Skeletal muscle tissue (tissue), 3 donors: ENCODE measurements at regions not wholly inside any gene's neighbourhood (a gene's known extent, or its start where the extent isn't known, plus 50 kb on each side); places are given as distances from the start of the nearest gene placed in this dataset.
"Not testable (repeated sequence)": the region's sequence is repeated elsewhere in the genome, so short reads cannot be mapped to it uniquely, and the experiment has no call there.

Experiments
- H3K27ac ChIP-seq: one replicate; pipeline ENCODE4 v1.7.0; 2013; ENCODE audit warnings: mild to moderate bottlenecking, low read depth, low read length, inconsistent platforms
- H3K27me3 ChIP-seq, 3 donors: one replicate each; pipeline ENCODE4 v1.7.0; 2013; ENCODE audit warnings: low read length in 3 of 3; ENCODE audit not compliant: control insufficient read depth in 3 of 3, insufficient read depth in 3 of 3
- H3K36me3 ChIP-seq, 3 donors: one replicate each; pipeline ENCODE4 v1.7.0; 2013; ENCODE audit warnings: low read length in 3 of 3; ENCODE audit not compliant: control insufficient read depth in 3 of 3, insufficient read depth in 3 of 3
- H3K4me1 ChIP-seq, 3 donors: one replicate each; pipeline ENCODE4 v1.7.0; 2013; ENCODE audit warnings: low read length in 3 of 3, mild to moderate bottlenecking in 3 of 3; ENCODE audit not compliant: control insufficient read depth in 3 of 3, insufficient read depth in 3 of 3
- H3K4me3 ChIP-seq, 3 donors: one replicate each; pipeline ENCODE4 v1.7.0; 2013; ENCODE audit warnings: low read length in 3 of 3
- H3K9ac ChIP-seq, 3 donors: one replicate each; pipeline ENCODE4 v1.7.0; 2013; ENCODE audit warnings: low read length in 3 of 3, mild to moderate bottlenecking in 3 of 3, moderate library complexity in 2 of 3, low read depth in 1 of 3
- H3K9me3 ChIP-seq, 3 donors: one replicate each; pipeline ENCODE4 v1.7.0; 2013; ENCODE audit warnings: low read length in 3 of 3; ENCODE audit not compliant: control insufficient read depth in 3 of 3
- donor health status: Osteomylitis.

- Histone ChIP-seq H3K27me3 (no peaks in the 10 kb centered on the region), H3K4me1 (no peaks in the 10 kb centered on the region), H3K9ac (no peak overlapping the region), H3K27ac (no peak overlapping the region), H3K36me3 (no peaks in the 10 kb centered on the region), H3K4me3 (no peak overlapping the region), H3K9me3 (no peaks in the 10 kb centered on the region)
Observed at GRCh38 chr3:89533275-89533674, 425.9 kb downstream of the EPHA3 start.

GRCh38 chr3:89554587-89554986 lies 447.2 kb downstream of the EPHA3 start:
- not testable (repeated sequence) for H3K4me1 ChIP-seq, H3K4me3 ChIP-seq, H3K27ac ChIP-seq, H3K36me3 ChIP-seq, H3K27me3 ChIP-seq, H3K9me3 ChIP-seq, H3K9ac ChIP-seq

- Histone ChIP-seq H3K4me3 (no peak overlapping the region), H3K36me3 (no peaks in the 10 kb centered on the region), H3K27ac (no peak overlapping the region), H3K27me3 (no peaks in the 10 kb centered on the region), H3K4me1 (no peaks in the 10 kb centered on the region), H3K9ac (no peak overlapping the region), H3K9me3 (no peaks in the 10 kb centered on the region)
Observed at GRCh38 chr3:89558711-89559110, 451.3 kb downstream of the EPHA3 start.

GRCh38 chr3:89560568-89560967 lies 453.1 kb downstream of the EPHA3 start:
- H3K4me3 ChIP-seq, result no peak overlapping the region
- H3K27me3 ChIP-seq, result no peaks in the 10 kb centered on the region
- H3K4me1 ChIP-seq, result no peaks in the 10 kb centered on the region
- H3K9me3 ChIP-seq, result no peaks in the 10 kb centered on the region
- no peak overlapping the region for H3K9ac ChIP-seq
- no peaks in the 10 kb centered on the region for H3K36me3 ChIP-seq
- no peak overlapping the region for H3K27ac ChIP-seq

- Histone ChIP-seq H3K9ac (no peak overlapping the region), H3K4me1 (no peaks in the 10 kb centered on the region), H3K36me3 (no peaks in the 10 kb centered on the region), H3K27ac (no peak overlapping the region), H3K27me3 (no peaks in the 10 kb centered on the region), H3K4me3 (no peak overlapping the region), H3K9me3 (no peaks in the 10 kb centered on the region)
Observed at GRCh38 chr3:89562373-89562772, 455.0 kb downstream of the EPHA3 start.

- peaks cover 0 to 1% (median 0%) of the 10 kb centered on the region in 3 donors for H3K9me3 ChIP-seq
- no peaks in the 10 kb centered on the region for H3K36me3 ChIP-seq
- no peaks in the 10 kb centered on the region for H3K4me1 ChIP-seq
- H3K27ac ChIP-seq, result no peak overlapping the region
- H3K4me3 ChIP-seq, result no peak overlapping the region
- no peaks in the 10 kb centered on the region for H3K27me3 ChIP-seq
- no peak overlapping the region for H3K9ac ChIP-seq
Observed at GRCh38 chr3:89565098-89565497, 457.7 kb downstream of the EPHA3 start.

GRCh38 chr3:89570465-89570864 lies 463.0 kb downstream of the EPHA3 start:
- no peaks in the 10 kb centered on the region for H3K27me3 ChIP-seq
- no peaks in the 10 kb centered on the region for H3K36me3 ChIP-seq
- H3K9me3 ChIP-seq, result peaks cover 0 to 1% (median 0%) of the 10 kb centered on the region in 3 donors
- no peak overlapping the region for H3K4me3 ChIP-seq
- peaks cover 5 to 10% (median 7%) of the 10 kb centered on the region in 3 donors for H3K4me1 ChIP-seq
- no peak overlapping the region for H3K27ac ChIP-seq
- H3K9ac ChIP-seq, result no peak overlapping the region

GRCh38 chr3:89571298-89571697 lies 463.9 kb downstream of the EPHA3 start:
- H3K36me3 ChIP-seq, result no peaks in the 10 kb centered on the region
- H3K9ac ChIP-seq, result no peak overlapping the region
- peak overlapping the region; percentile 28 to 54 (median 43) for H3K4me3 ChIP-seq
- peaks cover 5 to 10% (median 7%) of the 10 kb centered on the region in 3 donors for H3K4me1 ChIP-seq
- H3K27me3 ChIP-seq, result no peaks in the 10 kb centered on the region
- peaks cover 0 to 1% (median 0%) of the 10 kb centered on the region in 3 donors for H3K9me3 ChIP-seq
- H3K27ac ChIP-seq, result no peak overlapping the region

GRCh38 chr3:89571707-89572106 lies 464.3 kb downstream of the EPHA3 start:
- peaks cover 0 to 1% (median 0%) of the 10 kb centered on the region in 3 donors for H3K9me3 ChIP-seq
- peak overlapping the region; percentile 28 to 54 (median 41) for H3K4me3 ChIP-seq
- peaks cover 5 to 10% (median 7%) of the 10 kb centered on the region in 3 donors for H3K4me1 ChIP-seq
- H3K36me3 ChIP-seq, result no peaks in the 10 kb centered on the region
- H3K27ac ChIP-seq, result no peak overlapping the region
- H3K27me3 ChIP-seq, result no peaks in the 10 kb centered on the region
- H3K9ac ChIP-seq, result no peak overlapping the region

- Histone ChIP-seq H3K4me3 (no peak overlapping the region), H3K9me3 (peaks cover 0 to 1% (median 0%) of the 10 kb centered on the region in 3 donors), H3K9ac (no peak overlapping the region), H3K36me3 (no peaks in the 10 kb centered on the region), H3K4me1 (peaks cover 5 to 10% (median 7%) of the 10 kb centered on the region in 3 donors), H3K27ac (no peak overlapping the region), H3K27me3 (no peaks in the 10 kb centered on the region)
Observed at GRCh38 chr3:89572261-89572660, 464.8 kb downstream of the EPHA3 start.

- Histone ChIP-seq H3K27me3 (no peaks in the 10 kb centered on the region), H3K4me3 (no peak overlapping the region)
Observed at GRCh38 chr3:89576417-89576816, 469.0 kb downstream of the EPHA3 start.

More at GRCh38 chr3:89576417-89576816, 469.0 kb downstream of the EPHA3 start:
- Histone ChIP-seq H3K36me3 (no peaks in the 10 kb centered on the region), H3K9me3 (no peaks in the 10 kb centered on the region), H3K4me1 (peaks cover 2 to 3% (median 2%) of the 10 kb centered on the region in 3 donors), H3K27ac (no peak overlapping the region), H3K9ac (no peak overlapping the region)
